Testis (tissue), 2 donors: ENCODE measurements at regions not wholly inside any gene's neighbourhood (a gene's known extent, or its start where the extent isn't known, plus 50 kb on each side); places are given as distances from the start of the nearest gene placed in this dataset.

Experiments
- DNase-seq: peaks from one replicate; pipeline ENCODE4 v3.0.0-alpha.2; 2019
- H3K27ac ChIP-seq, 2 donors: fragments of 200-600 bp; sonication (generic); one replicate each; pipeline ENCODE4 v1.5.1; 2019
- H3K27me3 ChIP-seq: fragments of 200-600 bp; sonication (generic); one replicate; pipeline ENCODE4 v1.5.1; 2019
- H3K36me3 ChIP-seq: fragments of 200-600 bp; sonication (generic); one replicate; pipeline ENCODE4 v1.5.1; 2017; ENCODE audit warnings: low read depth; ENCODE audit errors: missing control alignments
- H3K4me1 ChIP-seq: fragments of 200-600 bp; sonication (generic); one replicate; pipeline ENCODE4 v1.5.1; 2019
- H3K4me3 ChIP-seq, 2 donors: fragments of 200-600 bp; sonication (generic); one replicate each; pipeline ENCODE4 v1.5.1; 2017 to 2019
- H3K9me3 ChIP-seq: fragments of 200-600 bp; sonication (generic); one replicate; pipeline ENCODE4 v1.5.1; 2017
- POLR2A ChIP-seq: fragments of 450-650 bp; IDR thresholded peaks from one replicate; pipeline ENCODE4 v1.6.1; 2017; ENCODE audit warnings: antibody characterized with exemption, mild to moderate bottlenecking, moderate library complexity
- WGBS, 2 donors: methylation state at CpG; one replicate each; pipeline ENCODE4 v1.1.5; 2018; 5-methylcytosine and 5-hydroxymethylcytosine counted together
- intact Hi-C: fragments of 100-400 bp; cut with DNase I; formaldehyde crosslinking; loops from one replicate; pipeline ENCODE4 v1.15.1; 2023; ENCODE audit warnings: low total_unique reads
- TF ChIP-seq, protein P1 (sequence below), 3 experiments: fragments of 450-650 bp in 2 of 3; fragments of 200-600 bp in 1 of 3; sonication (generic) in 1 of 3; IDR thresholded peaks; one replicate each; pipeline ENCODE4 v1.5.1; 2016 to 2019; ENCODE audit warnings: antibody characterized with exemption in 3 of 3, mild to moderate bottlenecking in 2 of 3, moderate library complexity in 1 of 3

- H3K27me3 ChIP-seq, result no peaks in the 10 kb centered on the region
- H3K9me3 ChIP-seq, result no peaks in the 10 kb centered on the region
- no peak overlapping the region for H3K4me3 ChIP-seq
- TF ChIP-seq, protein P1, sequence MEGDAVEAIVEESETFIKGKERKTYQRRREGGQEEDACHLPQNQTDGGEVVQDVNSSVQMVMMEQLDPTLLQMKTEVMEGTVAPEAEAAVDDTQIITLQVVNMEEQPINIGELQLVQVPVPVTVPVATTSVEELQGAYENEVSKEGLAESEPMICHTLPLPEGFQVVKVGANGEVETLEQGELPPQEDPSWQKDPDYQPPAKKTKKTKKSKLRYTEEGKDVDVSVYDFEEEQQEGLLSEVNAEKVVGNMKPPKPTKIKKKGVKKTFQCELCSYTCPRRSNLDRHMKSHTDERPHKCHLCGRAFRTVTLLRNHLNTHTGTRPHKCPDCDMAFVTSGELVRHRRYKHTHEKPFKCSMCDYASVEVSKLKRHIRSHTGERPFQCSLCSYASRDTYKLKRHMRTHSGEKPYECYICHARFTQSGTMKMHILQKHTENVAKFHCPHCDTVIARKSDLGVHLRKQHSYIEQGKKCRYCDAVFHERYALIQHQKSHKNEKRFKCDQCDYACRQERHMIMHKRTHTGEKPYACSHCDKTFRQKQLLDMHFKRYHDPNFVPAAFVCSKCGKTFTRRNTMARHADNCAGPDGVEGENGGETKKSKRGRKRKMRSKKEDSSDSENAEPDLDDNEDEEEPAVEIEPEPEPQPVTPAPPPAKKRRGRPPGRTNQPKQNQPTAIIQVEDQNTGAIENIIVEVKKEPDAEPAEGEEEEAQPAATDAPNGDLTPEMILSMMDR (IDR thresholded peaks at IDR 0.05), result no peak
- no peak for TF ChIP-seq POLR2A
- 85 to 92% methylated on average over 3 of the region's 3 CpGs for WGBS, 2 donors
- H3K4me1 ChIP-seq, result no peaks in the 10 kb centered on the region
- intact Hi-C loops, result no loop called here
- H3K27ac ChIP-seq, result no peak overlapping the region
- DNase-seq, result no peak
- no peaks in the 10 kb centered on the region for H3K36me3 ChIP-seq
Measured at GRCh38 chr13:61833228-61833627, 417.6 kb upstream of the PCDH20 start.

GRCh38 chr13:61831026-61831425, 415.4 kb upstream of the PCDH20 start:
- no peak for DNase-seq
- H3K9me3 ChIP-seq, result no peaks in the 10 kb centered on the region
- H3K27ac ChIP-seq, result no peak overlapping the region
- H3K4me3 ChIP-seq, result no peak overlapping the region
- intact Hi-C loops, result no loop called here
- TF ChIP-seq, protein P1 (IDR thresholded peaks at IDR 0.05), result no peak
- TF ChIP-seq POLR2A, result no peak
- no peaks in the 10 kb centered on the region for H3K4me1 ChIP-seq
- no peaks in the 10 kb centered on the region for H3K36me3 ChIP-seq
- WGBS, 2 donors, result 59 to 63% methylated on average over 2 of the region's 2 CpGs
- no peaks in the 10 kb centered on the region for H3K27me3 ChIP-seq

DNA sequence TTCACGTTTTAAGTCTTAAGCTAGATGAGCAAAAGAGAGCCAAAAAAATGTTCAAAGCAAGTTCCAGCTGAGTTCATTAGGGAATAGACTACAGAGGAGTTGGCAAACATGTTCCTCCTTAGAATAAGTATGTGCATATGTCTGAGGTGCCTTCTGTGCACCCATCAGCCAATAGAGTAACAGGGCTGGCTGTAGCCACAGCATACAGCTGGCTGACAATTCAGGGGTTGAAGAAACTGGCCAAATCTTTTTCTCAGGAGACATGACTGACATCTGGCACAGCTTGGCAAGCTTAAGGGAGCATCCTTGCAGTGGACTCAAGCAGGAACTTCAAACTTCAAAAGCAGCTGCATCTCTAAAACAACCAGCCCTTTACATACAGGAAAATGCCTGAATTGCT, 414.8 kb upstream of the PCDH20 start:
- H3K27ac ChIP-seq, result no peak overlapping the region
- TF ChIP-seq, protein P1 (IDR thresholded peaks at IDR 0.05), result no peak
- no peak for TF ChIP-seq POLR2A
- H3K9me3 ChIP-seq, result no peaks in the 10 kb centered on the region
- intact Hi-C loops, result no loop called here
- no peaks in the 10 kb centered on the region for H3K4me1 ChIP-seq
- H3K4me3 ChIP-seq, result no peak overlapping the region
- H3K27me3 ChIP-seq, result no peaks in the 10 kb centered on the region
- no peaks in the 10 kb centered on the region for H3K36me3 ChIP-seq
- 46 to 69% methylated on average over 1 of the region's 1 CpG for WGBS, 2 donors
- no peak for DNase-seq

DNA sequence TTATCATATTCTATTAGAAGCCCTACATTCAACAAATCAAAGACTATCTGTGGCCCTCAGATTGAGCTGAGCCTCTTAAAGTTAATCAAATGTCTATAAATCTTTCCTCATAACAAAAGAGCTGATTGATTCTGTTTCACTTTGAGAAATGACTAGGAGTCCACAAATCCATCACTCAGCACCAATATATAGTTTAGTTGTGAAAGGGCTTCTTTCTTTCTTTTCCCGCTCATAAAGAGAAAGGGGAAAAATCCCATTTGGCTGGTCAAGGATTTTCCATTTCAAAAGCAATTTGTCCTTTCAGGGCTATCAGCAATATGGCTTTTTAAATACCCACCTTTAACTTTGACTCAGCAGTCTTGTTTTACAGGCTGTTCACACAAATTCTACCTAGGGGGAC, 408.5 kb upstream of the PCDH20 start:
- Histone ChIP-seq H3K36me3 (no peaks in the 10 kb centered on the region), H3K4me1 (no peaks in the 10 kb centered on the region), H3K4me3 (no peak overlapping the region), H3K27ac (no peak overlapping the region), H3K27me3 (no peaks in the 10 kb centered on the region), H3K9me3 (no peaks in the 10 kb centered on the region)
- 91 to 95% methylated on average over 1 of the region's 1 CpG for whole genome bisulfite sequencing, 2 donors
- TF ChIP-seq POLR2A, result no peak
- TF ChIP-seq, protein P1 (IDR thresholded peaks at IDR 0.05), result no peak
- intact Hi-C loops, result no loop called here
- DNase-seq, result no peak

GRCh38 chr13:61812286-61812685, 396.6 kb upstream of the PCDH20 start:
- Histone ChIP-seq H3K27me3 (no peaks in the 10 kb centered on the region), H3K36me3 (no peaks in the 10 kb centered on the region), H3K9me3 (no peaks in the 10 kb centered on the region), H3K27ac (no peak overlapping the region), H3K4me3 (no peak overlapping the region), H3K4me1 (no peaks in the 10 kb centered on the region)
- intact Hi-C loops, result no loop called here
- WGBS, 2 donors, result 84 to 88% methylated on average over 3 of the region's 3 CpGs
- TF ChIP-seq, protein P1 (IDR thresholded peaks at IDR 0.05), result no peak
- TF ChIP-seq POLR2A, result no peak
- DNase-seq, result no peak
